ENCODE measurements at regions not wholly inside any gene's neighbourhood (a gene's known extent, or its start where the extent isn't known, plus 50 kb on each side); places are given as distances from the start of the nearest gene placed in this dataset.

DNA sequence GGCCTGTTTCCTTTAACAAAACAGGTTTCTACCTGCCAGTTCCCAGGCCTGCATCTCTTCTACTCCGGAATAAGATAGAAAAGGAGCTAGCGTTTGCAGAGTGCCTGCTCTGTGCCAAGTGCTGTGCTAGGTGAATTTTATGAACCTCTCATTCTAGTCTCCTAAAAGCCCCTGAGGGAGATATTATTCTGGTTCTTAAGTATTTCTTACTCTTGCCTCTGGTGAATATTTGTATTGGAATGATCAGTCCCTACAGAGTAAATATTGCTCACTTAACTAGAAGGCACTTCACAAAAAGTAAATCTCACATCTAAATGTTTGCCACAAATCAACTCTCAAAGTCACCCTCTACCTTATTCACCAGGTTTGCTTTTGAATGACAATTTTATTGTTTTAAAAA is 227.1 kb downstream of the AUH start:
- no peaks in the 10 kb centered on the region for H3K27me3 Mint-ChIP-seq (ENCODE audit: insufficient read depth, unreplicated experiment)
- no peaks in the 10 kb centered on the region for H3K36me3 Mint-ChIP-seq (ENCODE audit: insufficient read depth, unreplicated experiment)
- no peak for TF ChIP-seq CTCF (IDR thresholded peaks at IDR 0.05; ENCODE audit: unreplicated experiment)
- CTCF ChIA-PET, result no interaction called here
- no peak overlapping the region for H3K4me3 Mint-ChIP-seq (ENCODE audit: unreplicated experiment)
- DNase-seq (ENCODE audit: unreplicated experiment), result no peak
- no peaks in the 10 kb centered on the region for H3K9me3 Mint-ChIP-seq (ENCODE audit: unreplicated experiment)
- intact Hi-C loops (cut with micrococcal nuclease), result no loop called here
- POLR2A ChIA-PET, result interaction anchor here (0.5 to 2.3 kb wide), 4 partner anchors 12 to 64 kb away, joined by 3 to 4 read pairs (median 4); no protein-coding TSS in a partner anchor
- BruUV-seq (replicated peaks), result no TSS peak
- peaks cover 37% of the 10 kb centered on the region for H3K4me1 Mint-ChIP-seq (ENCODE audit: insufficient read depth, unreplicated experiment)
- H3K27ac Mint-ChIP-seq (ENCODE audit: low read depth, unreplicated experiment), result peak overlapping the region; percentile 97

DNA sequence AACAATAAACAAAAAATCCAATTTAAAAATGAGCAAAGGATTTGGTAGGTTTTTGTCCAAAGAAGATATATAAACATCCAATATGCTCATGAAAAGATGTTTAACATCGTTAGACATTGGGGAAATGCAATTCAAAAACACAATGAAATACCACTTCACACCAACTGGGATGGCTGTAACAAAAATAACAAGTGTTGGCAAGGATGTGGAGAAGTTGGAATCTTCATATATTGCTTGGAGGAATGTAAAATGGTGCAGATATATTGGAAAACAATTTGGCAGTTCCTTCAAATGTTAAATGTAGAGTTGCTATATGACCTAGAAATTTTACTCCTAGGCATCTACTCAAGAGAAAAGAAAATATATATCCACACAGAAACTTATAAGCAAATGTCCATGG is 224.3 kb downstream of the AUH start:
- intact Hi-C loops (cut with micrococcal nuclease), result no loop called here

GRCh38 chr9:91138760-91139159 is 223.0 kb downstream of the AUH start:
- Mint-ChIP-seq H3K9me3 (ENCODE audit: unreplicated experiment) (no peaks in the 10 kb centered on the region), H3K27me3 (ENCODE audit: insufficient read depth, unreplicated experiment) (no peaks in the 10 kb centered on the region), H3K4me3 (ENCODE audit: unreplicated experiment) (no peak overlapping the region), H3K27ac (ENCODE audit: low read depth, unreplicated experiment) (no peak overlapping the region), H3K4me1 (ENCODE audit: insufficient read depth, unreplicated experiment) (peaks cover 7% of the 10 kb centered on the region), H3K36me3 (ENCODE audit: insufficient read depth, unreplicated experiment) (no peaks in the 10 kb centered on the region)
- intact Hi-C loops (cut with micrococcal nuclease), result no loop called here
- no TSS peak for BruUV-seq (replicated peaks)
- POLR2A ChIA-PET, result interaction anchor here (0.7 to 1.6 kb wide), 3 partner anchors 39 to 290 kb away, joined by 3 to 10 read pairs (median 4); no protein-coding TSS in a partner anchor
- DNase-seq (ENCODE audit: unreplicated experiment), result no peak
- CTCF ChIA-PET, result interaction anchor here (0.8 kb wide), 1 partner anchor 223 kb away, joined by 3 read pairs; no protein-coding TSS in a partner anchor
- TF ChIP-seq CTCF (IDR thresholded peaks at IDR 0.05; ENCODE audit: unreplicated experiment), result no peak

More for the DNA sequence above, 224.3 kb downstream of the AUH start:
- Mint-ChIP-seq H3K4me1 (ENCODE audit: insufficient read depth, unreplicated experiment) (peaks cover 14% of the 10 kb centered on the region), H3K27ac (ENCODE audit: low read depth, unreplicated experiment) (no peak overlapping the region), H3K9me3 (ENCODE audit: unreplicated experiment) (no peaks in the 10 kb centered on the region), H3K36me3 (ENCODE audit: insufficient read depth, unreplicated experiment) (no peaks in the 10 kb centered on the region), H3K4me3 (ENCODE audit: unreplicated experiment) (no peak overlapping the region), H3K27me3 (ENCODE audit: insufficient read depth, unreplicated experiment) (no peaks in the 10 kb centered on the region)
- TF ChIP-seq CTCF (IDR thresholded peaks at IDR 0.05; ENCODE audit: unreplicated experiment), result no peak
- DNase-seq (ENCODE audit: unreplicated experiment), result no peak
- ChIA-PET CTCF (interaction anchor here (0.6 kb wide), 1 partner anchor 58 kb away, joined by 5 read pairs; no protein-coding TSS in a partner anchor), POLR2A (interaction anchor here (1.2 to 1.3 kb wide), 2 partner anchors 14 to 38 kb away, joined by 3 to 4 read pairs; no protein-coding TSS in a partner anchor)
- BruUV-seq (replicated peaks), result no TSS peak

DNA sequence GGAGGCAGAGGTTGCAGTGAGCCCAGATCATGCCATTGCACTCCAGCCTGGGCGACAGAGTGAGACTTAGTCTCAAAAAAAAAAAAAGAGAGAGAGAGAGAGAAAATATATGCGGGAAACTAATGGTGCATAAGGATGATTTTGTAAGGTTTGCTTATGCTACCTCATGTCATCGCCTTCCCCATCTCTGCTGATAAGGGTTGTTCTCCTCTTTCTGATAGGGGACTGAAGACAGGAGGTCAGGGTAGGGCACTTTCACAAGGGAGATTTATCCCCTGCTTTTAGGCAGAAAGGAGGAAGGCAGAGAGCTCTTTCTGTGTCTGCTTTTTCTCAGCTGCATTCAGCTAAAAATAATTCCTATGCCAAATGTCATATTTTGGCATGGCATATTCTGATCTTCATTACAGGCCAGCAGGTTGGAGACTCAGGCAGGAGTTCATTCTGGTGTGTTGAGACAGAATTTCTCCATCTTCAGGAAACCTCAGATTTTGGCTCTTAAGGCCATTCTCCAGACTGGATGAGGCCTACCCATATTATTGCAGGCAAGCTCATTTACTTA is 220.2 kb downstream of the AUH start:
- H3K36me3 Mint-ChIP-seq (ENCODE audit: insufficient read depth, unreplicated experiment), result no peaks in the 10 kb centered on the region
- no peaks in the 10 kb centered on the region for H3K27me3 Mint-ChIP-seq (ENCODE audit: insufficient read depth, unreplicated experiment)
- no peak for DNase-seq (ENCODE audit: unreplicated experiment)
- no peaks in the 10 kb centered on the region for H3K9me3 Mint-ChIP-seq (ENCODE audit: unreplicated experiment)
- no peak for TF ChIP-seq CTCF (IDR thresholded peaks at IDR 0.05; ENCODE audit: unreplicated experiment)
- H3K4me1 Mint-ChIP-seq (ENCODE audit: insufficient read depth, unreplicated experiment), result peaks cover 17% of the 10 kb centered on the region
- H3K27ac Mint-ChIP-seq (ENCODE audit: low read depth, unreplicated experiment), result peak overlapping the region; percentile 6
- intact Hi-C loops (cut with micrococcal nuclease), result no loop called here
- ChIA-PET POLR2A (interaction anchor here (1.2 to 3.4 kb wide), 2 partner anchors 10 to 37 kb away, joined by 4 to 16 read pairs; no protein-coding TSS in a partner anchor), CTCF (interaction anchor here (0.9 kb wide), 1 partner anchor 28 kb away, joined by 3 read pairs; no protein-coding TSS in a partner anchor)
- H3K4me3 Mint-ChIP-seq (ENCODE audit: unreplicated experiment), result no peak overlapping the region
- BruUV-seq (replicated peaks), result no TSS peak

Data from MCF 10A (cell line).